GM12878 (cell line): ENCODE measurements at regions not wholly inside any gene's neighbourhood (a gene's known extent, or its start where the extent isn't known, plus 50 kb on each side); places are given as distances from the start of the nearest gene placed in this dataset.

ENCODE experiments used
- ATAC-seq: fragments of 200-7000 bp; cut with Tn5 transposase; 3 replicates; pipeline ENCODE4 v1.9.1; 2020; ENCODE audit warnings: mild to moderate bottlenecking, moderate library complexity
- BruUV-seq: library from RNA; stranded (reverse); fragments of 400-500 nt; replicated peaks from 2 replicates; lab custom pipeline; 2021; lab: Mats Ljungman, UMichigan
- CTCF ChIA-PET: fragments of 300-600 bp; sonication (Branson Sonifier 250); formaldehyde crosslinking; extraction: SDS; loops from one replicate; lab custom pipeline; 2021; ENCODE audit warnings: inconsistent platforms; lab: Yijun Ruan, JAX
- POLR2A ChIA-PET: fragments of 350-600 bp; formaldehyde crosslinking; extraction: SDS; loops from one replicate; lab custom pipeline; 2021; ENCODE audit warnings: inconsistent platforms; lab: Charles Lee
- RAD21 ChIA-PET: fragments of 300-600 bp; sonication (Branson Sonifier 250); formaldehyde crosslinking; loops from one replicate; lab custom pipeline; 2023; ENCODE audit warnings: antibody characterized with exemption; ENCODE audit not compliant: unreplicated experiment; lab: Charles Lee
- SMC1A ChIA-PET: fragments of 300-600 bp; sonication (Branson Sonifier 250); formaldehyde crosslinking; loops from one replicate; lab custom pipeline; 2023; ENCODE audit not compliant: unreplicated experiment, uncharacterized antibody; lab: Charles Lee
- DNase-seq: peaks from one replicate; pipeline ENCODE4 v3.0.0-alpha.2; 2011; ENCODE audit warnings: low read depth, low spot score
- FAIRE-seq: peaks from 3 replicates; lab custom pipeline; 2011; peaks lifted over from hg19 to GRCh38; lab: Jason Lieb, UNC
- H2AFZ ChIP-seq: 2 replicates; pipeline ENCODE4 v1.6.0; 2011; ENCODE audit warnings: low read depth, low read length, control low read depth; ENCODE audit not compliant: control insufficient read depth
- H3K27ac ChIP-seq: 2 replicates; pipeline ENCODE4 v1.5.1; 2011; ENCODE audit warnings: control low read depth; ENCODE audit not compliant: control insufficient read depth, insufficient read depth
- H3K27me3 ChIP-seq, 2 experiments: replicated peaks in 1 of 2; 2 replicates each; pipeline versions ENCODE4 v1.6.0 to v1.6.1; 2011; ENCODE audit warnings: low read length in 1 of 2; ENCODE audit not compliant: control insufficient read depth in 2 of 2, insufficient read depth in 2 of 2
- H3K36me3 ChIP-seq, 2 experiments: 2 replicates each; pipeline ENCODE4 v1.5.1; 2011; ENCODE audit warnings: low read length in 1 of 2; ENCODE audit not compliant: control insufficient read depth in 2 of 2, insufficient read depth in 2 of 2
- H3K4me1 ChIP-seq: 2 replicates; pipeline ENCODE4 v1.6.1; 2011; ENCODE audit warnings: mild to moderate bottlenecking, low read length, moderate library complexity, mixed read lengths; ENCODE audit not compliant: control insufficient read depth, insufficient read depth
- H3K4me2 ChIP-seq: 2 replicates; pipeline ENCODE4 v1.6.0; 2011; ENCODE audit warnings: control low read depth; ENCODE audit not compliant: control insufficient read depth, insufficient read depth
- H3K4me3 ChIP-seq: fragments of 200-600 bp; sonication (generic); 2 replicates; pipeline ENCODE4 v1.5.1; 2016
- H3K79me2 ChIP-seq: 2 replicates; pipeline ENCODE4 v1.6.0; 2011; ENCODE audit warnings: low read length; ENCODE audit not compliant: control insufficient read depth, insufficient read depth
- H3K9ac ChIP-seq: 2 replicates; pipeline ENCODE4 v1.8.0; 2011; ENCODE audit warnings: low read length, control low read depth, mixed read lengths; ENCODE audit not compliant: control insufficient read depth, insufficient read depth
- H3K9me3 ChIP-seq: replicated peaks from 3 replicates; pipeline ENCODE4 v1.5.1; 2011; ENCODE audit warnings: mild to moderate bottlenecking, low read length; ENCODE audit not compliant: control insufficient read depth, insufficient read depth
- H4K20me1 ChIP-seq: 2 replicates; pipeline ENCODE4 v1.6.0; 2011; ENCODE audit not compliant: control insufficient read depth, insufficient read depth
- E4F1 ChIP-seq: fragments of 450-650 bp; IDR thresholded peaks from 2 replicates; pipeline ENCODE4 v1.6.1; 2018; ENCODE audit warnings: borderline replicate concordance, mild to moderate bottlenecking; ENCODE audit not compliant: partially characterized antibody
- EED ChIP-seq: sonication (generic); IDR thresholded peaks from 2 replicates; pipeline ENCODE4 v1.6.1; 2016; ENCODE audit warnings: antibody characterized with exemption, low read depth
- IRF5 ChIP-seq: fragments of 450-650 bp; IDR thresholded peaks from 2 replicates; pipeline ENCODE4 v1.6.1; 2017; ENCODE audit warnings: borderline replicate concordance
- MAX ChIP-seq: IDR thresholded peaks from 2 replicates; pipeline ENCODE4 v1.6.1; 2012; ENCODE audit warnings: low read depth, low read length, improper control_type of control experiment
- MTA3 ChIP-seq: IDR thresholded peaks from 2 replicates; pipeline ENCODE4 v1.6.1; 2012; ENCODE audit warnings: low read length, inconsistent platforms, borderline replicate concordance
- NR2C1 ChIP-seq: fragments of 450-650 bp; IDR thresholded peaks from 2 replicates; pipeline ENCODE4 v1.6.1; 2017; ENCODE audit warnings: antibody characterized with exemption, mild to moderate bottlenecking, moderate library complexity
- NR2C2 ChIP-seq: IDR thresholded peaks from 2 replicates; pipeline ENCODE4 v1.6.1; 2011; ENCODE audit warnings: borderline replicate concordance, low read depth; ENCODE audit not compliant: control insufficient read depth, insufficient read length
- PBX3 ChIP-seq: IDR thresholded peaks from 2 replicates; pipeline ENCODE4 v1.6.1; 2011; ENCODE audit warnings: mild to moderate bottlenecking, low read depth, low read length, moderate library complexity; ENCODE audit not compliant: insufficient replicate concordance
- SPI1 ChIP-seq: IDR thresholded peaks from 2 replicates; pipeline ENCODE4 v1.6.1; 2011; ENCODE audit warnings: low read depth, mild to moderate bottlenecking, low read length, moderate library complexity, borderline replicate concordance; ENCODE audit not compliant: insufficient read depth
- STAT3 ChIP-seq: IDR thresholded peaks from 2 replicates; pipeline ENCODE4 v1.6.1; 2011; ENCODE audit warnings: low read depth, low read length, improper control_type of control experiment
- TBL1XR1 ChIP-seq: IDR thresholded peaks from 2 replicates; pipeline ENCODE4 v1.6.1; 2012; ENCODE audit warnings: low read depth, low read length, improper control_type of control experiment
- ZBTB33 ChIP-seq: fragments of 450-650 bp; IDR thresholded peaks from 2 replicates; pipeline ENCODE4 v1.6.1; 2017; ENCODE audit warnings: mild to moderate bottlenecking
- WGBS: methylation state at CpG from one replicate; pipeline ENCODE4 v1.1.6; 2016; ENCODE audit warnings: low lambda C conversion rate; ENCODE audit not compliant: insufficient replicate concordance, insufficient coverage; ENCODE audit errors: missing lambda C conversion rate; 5-methylcytosine and 5-hydroxymethylcytosine counted together
- in situ Hi-C: fragments of 300-500 bp; cut with MboI; formaldehyde crosslinking; loops from 9 replicates; pipeline ENCODE4 v1.14.3; 2018; ENCODE audit warnings: mixed read lengths
- intact Hi-C: fragments of 100-400 bp; cut with micrococcal nuclease; formaldehyde crosslinking; loops from one replicate; pipeline ENCODE4 v1.14.2; 2022; ENCODE audit not compliant: unreplicated experiment

GRCh38 chr6:105568751-105569150 is 165.9 kb upstream of the PREP start:
- no peak for FAIRE-seq
- ChIA-PET CTCF (interaction anchor here (0.5 kb wide), 1 partner anchor 9 kb away, joined by 3 read pairs; no protein-coding TSS in a partner anchor), RAD21 (no interaction called here), SMC1A (interaction anchor here (2.8 kb wide), 1 partner anchor 15 kb away, joined by 12 read pairs; no protein-coding TSS in a partner anchor), POLR2A (no interaction called here)
- Histone ChIP-seq H3K36me3 (no peaks in the 10 kb centered on the region), H2AFZ (no peak overlapping the region), H3K27me3 (peaks cover 0 to 3% of the 10 kb centered on the region in 2 experiments; a peak in 1 of 4 replicates), H3K9ac (no peak overlapping the region), H3K27ac (no peak overlapping the region), H3K4me3 (no peak overlapping the region), H3K4me2 (no peak overlapping the region), H3K4me1 (no peaks in the 10 kb centered on the region), H4K20me1 (no peaks in the 10 kb centered on the region), H3K9me3 (no peaks in the 10 kb centered on the region; the same call in 1 of the 3 replicates), H3K79me2 (no peaks in the 10 kb centered on the region)
- TF ChIP-seq EED (no peak), E4F1 (no peak), STAT3 (no peak), MTA3 (no peak), TBL1XR1 (no peak), NR2C1 (no peak), PBX3 (no peak), ZBTB33 (no peak), IRF5 (no peak), NR2C2 (no peak), MAX (no peak), SPI1 (no peak)
- in situ Hi-C loops = no loop called here
- no TSS peak for BruUV-seq
- no peak for ATAC-seq
- intact Hi-C loops = loop anchor here (10.0 kb wide), 1 partner anchor 134 kb away; no protein-coding TSS in a partner anchor
- 26% methylated on average over 1 of the region's 1 CpG for WGBS
- DNase-seq = no peak
